ENCODE measurements at regions not wholly inside any gene's neighbourhood (a gene's known extent, or its start where the extent isn't known, plus 50 kb on each side); places are given as distances from the start of the nearest gene placed in this dataset.

- TF ChIP-seq SNIP1 (IDR thresholded peaks at IDR 0.05; ENCODE audit: low read depth) (no peak), TEAD1 (CRISPR knock-in tag; IDR thresholded peaks at IDR 0.05) (no peak), PRPF4 (IDR thresholded peaks at IDR 0.05; ENCODE audit: insufficient read depth, low read depth, low read length, poor library complexity, severe bottlenecking) (no peak), FOSL1 (tag; conservative IDR thresholded peaks at IDR 0.05) (no peak), OTX1 (CRISPR knock-in tag; IDR thresholded peaks at IDR 0.05) (no peak), RBM17 (IDR thresholded peaks at IDR 0.05; ENCODE audit: borderline replicate concordance, low read depth, low read length) (no peak), CBX1 (IDR thresholded peaks at IDR 0.05; ENCODE audit: low read depth) (no peak), CREB3 (tag; conservative IDR thresholded peaks at IDR 0.05; ENCODE audit: low read depth) (no peak), RFX5 (IDR thresholded peaks at IDR 0.05; ENCODE audit: low read depth, low read length) (no peak), HCFC1 (IDR thresholded peaks at IDR 0.05; ENCODE audit: low read depth, low read length) (no peak), CHCHD3 (CRISPR knock-in tag; IDR thresholded peaks at IDR 0.05) (no peak), KAT2B (IDR thresholded peaks at IDR 0.05; ENCODE audit: low read depth, low read length) (no peak), PATZ1 (CRISPR knock-in tag; IDR thresholded peaks at IDR 0.05; ENCODE audit: borderline replicate concordance) (no peak)
- TF ChIP-seq, protein P1, sequence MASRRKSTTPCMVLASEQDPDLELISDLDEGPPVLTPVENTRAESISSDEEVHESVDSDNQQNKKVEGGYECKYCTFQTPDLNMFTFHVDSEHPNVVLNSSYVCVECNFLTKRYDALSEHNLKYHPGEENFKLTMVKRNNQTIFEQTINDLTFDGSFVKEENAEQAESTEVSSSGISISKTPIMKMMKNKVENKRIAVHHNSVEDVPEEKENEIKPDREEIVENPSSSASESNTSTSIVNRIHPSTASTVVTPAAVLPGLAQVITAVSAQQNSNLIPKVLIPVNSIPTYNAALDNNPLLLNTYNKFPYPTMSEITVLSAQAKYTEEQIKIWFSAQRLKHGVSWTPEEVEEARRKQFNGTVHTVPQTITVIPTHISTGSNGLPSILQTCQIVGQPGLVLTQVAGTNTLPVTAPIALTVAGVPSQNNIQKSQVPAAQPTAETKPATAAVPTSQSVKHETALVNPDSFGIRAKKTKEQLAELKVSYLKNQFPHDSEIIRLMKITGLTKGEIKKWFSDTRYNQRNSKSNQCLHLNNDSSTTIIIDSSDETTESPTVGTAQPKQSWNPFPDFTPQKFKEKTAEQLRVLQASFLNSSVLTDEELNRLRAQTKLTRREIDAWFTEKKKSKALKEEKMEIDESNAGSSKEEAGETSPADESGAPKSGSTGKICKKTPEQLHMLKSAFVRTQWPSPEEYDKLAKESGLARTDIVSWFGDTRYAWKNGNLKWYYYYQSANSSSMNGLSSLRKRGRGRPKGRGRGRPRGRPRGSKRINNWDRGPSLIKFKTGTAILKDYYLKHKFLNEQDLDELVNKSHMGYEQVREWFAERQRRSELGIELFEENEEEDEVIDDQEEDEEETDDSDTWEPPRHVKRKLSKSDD (conservative IDR thresholded peaks at IDR 0.05; ENCODE audit: low read length) = no peak
- TF ChIP-seq, protein P2, sequence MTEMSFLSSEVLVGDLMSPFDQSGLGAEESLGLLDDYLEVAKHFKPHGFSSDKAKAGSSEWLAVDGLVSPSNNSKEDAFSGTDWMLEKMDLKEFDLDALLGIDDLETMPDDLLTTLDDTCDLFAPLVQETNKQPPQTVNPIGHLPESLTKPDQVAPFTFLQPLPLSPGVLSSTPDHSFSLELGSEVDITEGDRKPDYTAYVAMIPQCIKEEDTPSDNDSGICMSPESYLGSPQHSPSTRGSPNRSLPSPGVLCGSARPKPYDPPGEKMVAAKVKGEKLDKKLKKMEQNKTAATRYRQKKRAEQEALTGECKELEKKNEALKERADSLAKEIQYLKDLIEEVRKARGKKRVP (CRISPR knock-in tag; IDR thresholded peaks at IDR 0.05) = no peak
- TF ChIP-seq, protein P3, sequence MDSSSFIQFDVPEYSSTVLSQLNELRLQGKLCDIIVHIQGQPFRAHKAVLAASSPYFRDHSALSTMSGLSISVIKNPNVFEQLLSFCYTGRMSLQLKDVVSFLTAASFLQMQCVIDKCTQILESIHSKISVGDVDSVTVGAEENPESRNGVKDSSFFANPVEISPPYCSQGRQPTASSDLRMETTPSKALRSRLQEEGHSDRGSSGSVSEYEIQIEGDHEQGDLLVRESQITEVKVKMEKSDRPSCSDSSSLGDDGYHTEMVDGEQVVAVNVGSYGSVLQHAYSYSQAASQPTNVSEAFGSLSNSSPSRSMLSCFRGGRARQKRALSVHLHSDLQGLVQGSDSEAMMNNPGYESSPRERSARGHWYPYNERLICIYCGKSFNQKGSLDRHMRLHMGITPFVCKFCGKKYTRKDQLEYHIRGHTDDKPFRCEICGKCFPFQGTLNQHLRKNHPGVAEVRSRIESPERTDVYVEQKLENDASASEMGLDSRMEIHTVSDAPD (CRISPR knock-in tag; IDR thresholded peaks at IDR 0.05) = no peak
- no peaks in the 10 kb centered on the region for H3K79me2 ChIP-seq (ENCODE audit: control insufficient read depth, insufficient read depth, low read length)
- DNase-seq (ENCODE audit: extremely low read depth in 1 of 4, low spot score in 3 of 4) = no peak
- ChIA-PET CTCF (ENCODE audit: low intra/inter-chr PET ratio) (no interaction called here), POLR2A (no interaction called here)
- WGBS (ENCODE audit: insufficient coverage, low coverage, missing lambda C conversion rate) = 0% methylated on average over 1 of the region's 1 CpG
- no peak overlapping the region for H3K9ac ChIP-seq (ENCODE audit: insufficient read depth in 1 of 2, low read depth in 2 of 2, low read length in 2 of 2)
- H3K9me1 ChIP-seq (ENCODE audit: control insufficient read depth, insufficient read depth, low read length) = no peaks in the 10 kb centered on the region
- no peak overlapping the region for H2AFZ ChIP-seq (ENCODE audit: low read depth, low read length)
- no peaks in the 10 kb centered on the region for H3K36me3 ChIP-seq (ENCODE audit: control insufficient read depth, insufficient read depth, low read length)
- in situ Hi-C loops (cut with MboI) = no loop called here
- H3K4me3 ChIP-seq = no peak overlapping the region
- H4K20me1 ChIP-seq (replicated peaks; ENCODE audit: control insufficient read depth, insufficient read depth, low read length) = no peaks in the 10 kb centered on the region
- no peaks in the 10 kb centered on the region for H3K9me3 ChIP-seq (replicated peaks; ENCODE audit: control insufficient read depth, insufficient read depth, low read depth, low read length)
- no peaks in the 10 kb centered on the region for H3K4me1 ChIP-seq (replicated peaks in 1 of 2; ENCODE audit: control insufficient read depth in 2 of 2, insufficient read depth in 2 of 2, low read length in 2 of 2)
- intact Hi-C loops (cut with micrococcal nuclease) = no loop called here
- no peak overlapping the region for H3K4me2 ChIP-seq (ENCODE audit: insufficient read depth, low read length)
- BruUV-seq (replicated peaks) = no TSS peak
- ATAC-seq = no peak
- H3K27ac ChIP-seq (ENCODE audit: extremely low read depth, low read depth, low read length) = no peak overlapping the region
- H3K27me3 ChIP-seq (ENCODE audit: control insufficient read depth in 2 of 2, insufficient read depth in 2 of 2, low read length in 2 of 2) = peaks cover 3 to 4% of the 10 kb centered on the region in 2 experiments; a peak in 2 of 5 replicates
- no peak for FAIRE-seq
These were observed 330.0 kb downstream of the DDX10 start for GRCh38 chr11:108994887-108995286.
